ENCODE measurements at regions not wholly inside any gene's neighbourhood (a gene's known extent, or its start where the extent isn't known, plus 50 kb on each side); places are given as distances from the start of the nearest gene placed in this dataset.

DNA sequence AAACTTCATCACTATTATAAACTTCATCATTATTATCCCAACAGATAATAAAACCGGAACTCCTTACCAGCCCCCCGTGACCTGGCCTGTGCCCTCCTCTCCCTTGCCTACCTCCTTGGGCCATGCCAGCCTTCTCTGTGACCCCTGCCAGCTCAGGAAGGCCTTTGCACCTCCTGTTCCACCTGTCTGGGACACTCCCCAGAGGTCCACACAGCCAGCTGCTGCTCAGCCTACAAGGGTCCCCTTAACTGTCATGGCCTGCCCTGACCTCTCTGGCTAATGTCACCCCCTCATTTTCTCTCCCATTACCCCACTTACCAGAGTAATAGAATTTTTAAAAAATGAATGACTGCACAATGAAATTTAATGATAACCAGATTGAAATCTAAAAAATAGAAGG, 121.0 kb downstream of the NCOR2 start:
- ATAC-seq (no peak), DNase-seq (no peak)
- H3K4me3 Mint-ChIP-seq: no peak overlapping the region
- intact Hi-C loops (cut with DNase I, micrococcal nuclease): no loop called here
- H3K4me1 Mint-ChIP-seq: peaks cover 15% of the 10 kb centered on the region
- ChIA-PET POLR2A (no interaction called here), CTCF (interaction anchor here (0.7 kb wide), 1 partner anchor 260 kb away, joined by 3 read pairs; no protein-coding TSS in a partner anchor)
- H3K27me3 Mint-ChIP-seq: no peaks in the 10 kb centered on the region
- H3K36me3 Mint-ChIP-seq (ENCODE audit: low read depth): peaks cover 27% of the 10 kb centered on the region
- no peaks in the 10 kb centered on the region for H3K9me3 Mint-ChIP-seq (ENCODE audit: low read depth)
- no peak overlapping the region for H3K27ac Mint-ChIP-seq

GRCh38 chr12:124445826-124446225, 121.6 kb downstream of the NCOR2 start:
- Mint-ChIP-seq H3K27ac (no peak overlapping the region), H3K4me3 (no peak overlapping the region), H3K27me3 (no peaks in the 10 kb centered on the region), H3K36me3 (ENCODE audit: low read depth) (peaks cover 27% of the 10 kb centered on the region), H3K4me1 (peaks cover 11% of the 10 kb centered on the region), H3K9me3 (ENCODE audit: low read depth) (no peaks in the 10 kb centered on the region)
- ChIA-PET CTCF (interaction anchor here (0.7 kb wide), 1 partner anchor 261 kb away, joined by 3 read pairs; no protein-coding TSS in a partner anchor), POLR2A (no interaction called here)
- ATAC-seq (no peak), DNase-seq (no peak)
- intact Hi-C loops (cut with DNase I, micrococcal nuclease): no loop called here

DNA sequence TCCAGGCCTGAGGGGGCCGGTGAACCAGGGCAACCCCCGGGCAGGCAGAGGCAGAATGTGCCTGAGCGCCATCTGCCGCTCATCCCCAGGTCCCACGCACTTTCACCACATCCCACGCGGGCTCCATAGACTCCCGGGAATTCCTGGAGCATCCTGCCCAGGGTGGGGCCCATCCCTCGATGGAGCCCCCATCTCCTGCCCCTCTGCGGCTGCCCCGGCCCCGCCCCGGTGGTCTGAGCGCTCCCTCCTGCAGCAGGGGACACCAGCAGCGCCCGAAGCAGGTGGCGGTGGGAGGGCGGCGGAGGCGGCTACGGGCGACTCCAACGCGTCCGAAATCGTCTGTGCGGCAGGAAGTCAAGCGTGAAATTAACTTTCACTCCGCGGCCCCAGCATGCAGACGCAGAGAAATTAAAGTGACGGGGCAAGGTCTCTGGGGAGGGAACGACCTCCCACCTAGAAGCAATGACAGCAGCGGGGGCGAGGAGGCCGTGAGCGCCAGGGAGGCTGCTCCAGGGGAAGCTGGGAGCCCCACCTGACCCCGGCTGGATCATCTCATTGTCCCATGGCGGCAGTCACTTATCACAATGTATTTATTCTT, 122.2 kb downstream of the NCOR2 start:
- no peak for ATAC-seq
- POLR2A ChIA-PET: no interaction called here
- intact Hi-C loops (cut with DNase I, micrococcal nuclease): no loop called here
- peaks cover 8% of the 10 kb centered on the region for H3K4me1 Mint-ChIP-seq
- no peak for DNase-seq
- H3K27ac Mint-ChIP-seq: no peak overlapping the region
- CTCF ChIA-PET: no interaction called here
- H3K36me3 Mint-ChIP-seq (ENCODE audit: low read depth): peaks cover 27% of the 10 kb centered on the region
- no peaks in the 10 kb centered on the region for H3K27me3 Mint-ChIP-seq
- H3K4me3 Mint-ChIP-seq: no peak overlapping the region
- H3K9me3 Mint-ChIP-seq (ENCODE audit: low read depth): no peaks in the 10 kb centered on the region

- DNase-seq (no peak), ATAC-seq (no peak)
- ChIA-PET CTCF (interaction anchor here (1.1 kb wide), 1 partner anchor 213 kb away, joined by 3 read pairs; no protein-coding TSS in a partner anchor), POLR2A (no interaction called here)
- H3K27me3 Mint-ChIP-seq: no peaks in the 10 kb centered on the region
- peak overlapping the region; percentile 10 for H3K27ac Mint-ChIP-seq
- H3K4me1 Mint-ChIP-seq: peaks cover 7% of the 10 kb centered on the region
- intact Hi-C loops (cut with DNase I, micrococcal nuclease): no loop called here
- no peaks in the 10 kb centered on the region for H3K9me3 Mint-ChIP-seq (ENCODE audit: low read depth)
- H3K4me3 Mint-ChIP-seq: no peak overlapping the region
- H3K36me3 Mint-ChIP-seq (ENCODE audit: low read depth): peaks cover 24% of the 10 kb centered on the region
Observed at GRCh38 chr12:124443931-124444712, 123.3 kb downstream of the NCOR2 start.

GRCh38 chr12:124442772-124443445, 124.5 kb downstream of the NCOR2 start:
- H3K27ac Mint-ChIP-seq: no peak overlapping the region
- no peaks in the 10 kb centered on the region for H3K9me3 Mint-ChIP-seq (ENCODE audit: low read depth)
- no peak overlapping the region for H3K4me3 Mint-ChIP-seq
- DNase-seq: no peak
- POLR2A ChIA-PET: interaction anchor here (1.1 kb wide), 1 partner anchor 14 kb away, joined by 6 read pairs; no protein-coding TSS in a partner anchor
- intact Hi-C loops (cut with DNase I, micrococcal nuclease): no loop called here
- no peaks in the 10 kb centered on the region for H3K27me3 Mint-ChIP-seq
- CTCF ChIA-PET: interaction anchor here (1.1 kb wide), 1 partner anchor 214 kb away, joined by 3 read pairs; no protein-coding TSS in a partner anchor
- peaks cover 19% of the 10 kb centered on the region for H3K36me3 Mint-ChIP-seq (ENCODE audit: low read depth)
- ATAC-seq: no peak
- H3K4me1 Mint-ChIP-seq: peaks cover 2% of the 10 kb centered on the region

DNA sequence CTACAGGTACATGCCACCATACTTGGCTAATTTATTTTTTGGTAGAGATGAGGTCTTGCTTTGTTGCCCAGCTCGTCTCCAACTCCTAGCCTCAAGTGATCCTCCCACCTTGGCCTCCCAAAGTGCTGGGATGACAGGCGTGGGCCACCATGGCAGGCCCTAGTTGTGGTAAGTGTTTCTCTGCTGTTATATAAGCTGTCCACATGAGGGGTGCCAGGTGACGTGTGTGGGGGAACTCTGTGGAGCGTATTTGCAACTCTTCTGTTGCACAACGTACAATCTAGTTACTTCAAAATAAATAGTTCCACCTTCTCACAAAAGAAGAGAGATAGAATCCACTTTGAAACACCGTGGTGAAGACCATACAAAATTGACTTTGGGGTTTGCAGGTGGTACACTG, 125.1 kb downstream of the NCOR2 start:
- Mint-ChIP-seq H3K36me3 (ENCODE audit: low read depth) (peaks cover 19% of the 10 kb centered on the region), H3K9me3 (ENCODE audit: low read depth) (no peaks in the 10 kb centered on the region), H3K4me3 (no peak overlapping the region), H3K27me3 (no peaks in the 10 kb centered on the region), H3K4me1 (peaks cover 2% of the 10 kb centered on the region), H3K27ac (peak overlapping the region; percentile 7)
- ChIA-PET POLR2A (interaction anchor here (1.1 kb wide), 1 partner anchor 15 kb away, joined by 6 read pairs; no protein-coding TSS in a partner anchor), CTCF (no interaction called here)
- ATAC-seq: no peak
- no peak for DNase-seq
- intact Hi-C loops (cut with DNase I, micrococcal nuclease): no loop called here

- peaks cover 19% of the 10 kb centered on the region for H3K36me3 Mint-ChIP-seq (ENCODE audit: low read depth)
- DNase-seq (no peak), ATAC-seq (no peak)
- intact Hi-C loops (cut with DNase I, micrococcal nuclease): no loop called here
- ChIA-PET POLR2A (interaction anchor here (1.1 kb wide), 1 partner anchor 16 kb away, joined by 6 read pairs; no protein-coding TSS in a partner anchor), CTCF (no interaction called here)
- H3K27me3 Mint-ChIP-seq: no peaks in the 10 kb centered on the region
- H3K9me3 Mint-ChIP-seq (ENCODE audit: low read depth): no peaks in the 10 kb centered on the region
- no peak overlapping the region for H3K4me3 Mint-ChIP-seq
- peaks cover 2% of the 10 kb centered on the region for H3K4me1 Mint-ChIP-seq
- H3K27ac Mint-ChIP-seq: no peak overlapping the region
Observed at GRCh38 chr12:124441443-124442194, 125.8 kb downstream of the NCOR2 start.

GRCh38 chr12:124440841-124441381, 126.5 kb downstream of the NCOR2 start:
- Mint-ChIP-seq H3K4me1 (peaks cover 2% of the 10 kb centered on the region), H3K36me3 (ENCODE audit: low read depth) (peaks cover 15% of the 10 kb centered on the region), H3K9me3 (ENCODE audit: low read depth) (no peaks in the 10 kb centered on the region), H3K27me3 (no peaks in the 10 kb centered on the region), H3K4me3 (no peak overlapping the region), H3K27ac (no peak overlapping the region)
- no peak for DNase-seq
- ChIA-PET POLR2A (no interaction called here), CTCF (no interaction called here)
- no peak for ATAC-seq
- intact Hi-C loops (cut with DNase I, micrococcal nuclease): no loop called here

GRCh38 chr12:124440031-124440626, 127.3 kb downstream of the NCOR2 start:
- DNase-seq (no peak), ATAC-seq (no peak)
- no peaks in the 10 kb centered on the region for H3K9me3 Mint-ChIP-seq (ENCODE audit: low read depth)
- H3K27ac Mint-ChIP-seq: no peak overlapping the region
- no peak overlapping the region for H3K4me3 Mint-ChIP-seq
- H3K36me3 Mint-ChIP-seq (ENCODE audit: low read depth): peaks cover 15% of the 10 kb centered on the region
- peaks cover 2% of the 10 kb centered on the region for H3K4me1 Mint-ChIP-seq
- CTCF ChIA-PET: no interaction called here
- POLR2A ChIA-PET: no interaction called here
- intact Hi-C loops (cut with DNase I, micrococcal nuclease): no loop called here
- H3K27me3 Mint-ChIP-seq: no peaks in the 10 kb centered on the region

DNA sequence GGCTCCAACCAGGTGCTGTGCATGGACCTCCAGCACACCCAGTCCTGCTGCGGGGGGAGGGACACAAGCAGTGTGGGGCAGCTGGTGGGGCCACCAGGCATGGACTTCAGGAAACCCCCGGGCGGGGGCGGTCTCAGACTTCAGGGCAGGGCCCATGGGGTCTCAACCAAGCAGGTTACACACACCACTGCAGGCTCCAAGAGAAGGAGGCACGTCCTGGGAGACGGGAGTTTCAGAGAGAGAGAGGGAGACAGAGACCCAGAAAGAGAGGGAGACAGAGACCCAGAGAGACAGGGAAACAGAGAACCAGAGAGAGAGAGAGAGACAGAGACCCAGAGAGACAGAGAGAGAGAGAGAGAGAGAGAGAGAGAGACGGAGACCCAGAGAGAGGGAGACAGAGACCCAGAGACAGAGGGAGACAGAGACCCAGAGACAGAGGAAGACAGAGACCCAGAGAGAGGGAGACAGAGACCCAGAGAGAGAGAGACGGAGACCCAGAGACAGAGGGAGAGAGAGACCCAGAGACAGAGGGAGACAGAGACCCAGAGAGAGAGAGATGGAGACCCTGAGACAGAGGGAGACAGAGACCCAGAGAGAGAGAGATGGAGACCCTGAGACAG, 128.9 kb downstream of the NCOR2 start:
- intact Hi-C loops (cut with DNase I, micrococcal nuclease): no loop called here
- Mint-ChIP-seq H3K27ac (no peak overlapping the region), H3K36me3 (ENCODE audit: low read depth) (peaks cover 5% of the 10 kb centered on the region), H3K27me3 (no peaks in the 10 kb centered on the region), H3K4me1 (peaks cover 2% of the 10 kb centered on the region), H3K9me3 (ENCODE audit: low read depth) (no peaks in the 10 kb centered on the region), H3K4me3 (no peak overlapping the region)
- DNase-seq (peak; percentile 29), ATAC-seq (peak; percentile 42)
- ChIA-PET POLR2A (no interaction called here), CTCF (no interaction called here)

Data from activated CD4-positive, alpha-beta T cell treated with anti-CD3 and anti-CD28 coated beads for 36 hours (primary cell).